DOHH2 (cell line): ENCODE measurements at regions not wholly inside any gene's neighbourhood (a gene's known extent, or its start where the extent isn't known, plus 50 kb on each side); places are given as distances from the start of the nearest gene placed in this dataset.

Experiments used
- CTCF ChIP-seq: fragments of 200-600 bp; sonication (generic); IDR thresholded peaks from one replicate; pipeline ENCODE4 v1.5.1; 2014; ENCODE audit warnings: antibody characterized with exemption, mild to moderate bottlenecking, low read depth, low read length; ENCODE audit not compliant: poor library complexity, severe bottlenecking
- EZH2phosphoT487 ChIP-seq: fragments of 200-600 bp; sonication (generic); IDR thresholded peaks from 2 replicates; pipeline ENCODE4 v1.6.1; 2017; ENCODE audit warnings: borderline replicate concordance, mild to moderate bottlenecking, antibody characterized with exemption, low read length, moderate library complexity, mixed read lengths

DNA sequence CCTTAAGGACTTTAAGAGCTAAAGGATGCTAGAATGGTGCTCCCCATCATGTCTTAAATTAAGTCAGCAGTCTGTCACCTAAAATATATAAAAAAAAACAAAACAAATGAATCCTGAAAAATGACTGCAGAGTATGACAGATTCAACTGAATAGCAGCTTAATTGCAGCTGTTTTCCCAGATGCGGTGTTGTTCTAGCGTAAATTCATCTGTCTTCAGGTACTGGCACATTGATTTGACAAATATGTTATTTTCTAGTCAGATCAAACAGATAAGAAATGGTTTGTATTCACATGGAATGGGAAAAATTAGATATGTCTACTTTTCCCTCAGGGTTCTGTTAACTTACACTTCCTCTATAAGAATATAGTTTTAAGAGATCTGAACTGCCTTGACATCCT is 211.7 kb downstream of the NAF1 start:
- TF ChIP-seq EZH2phosphoT487 (no peak), CTCF (no peak)
